Effector memory CD8-positive, alpha-beta T cell (primary cell): ENCODE measurements at regions not wholly inside any gene's neighbourhood (a gene's known extent, or its start where the extent isn't known, plus 50 kb on each side); places are given as distances from the start of the nearest gene placed in this dataset.

Experiments
- ATAC-seq: fragments of 150-1000 bp; cut with Tn5 transposase; replicated peaks from 2 replicates; pipeline ENCODE4 v1.10.0; 2021; ENCODE audit warnings: mild to moderate bottlenecking, moderate library complexity
- DNase-seq, 3 experiments: peaks; one replicate each; pipeline ENCODE4 v3.0.0; 2021
- H3K27ac Mint-ChIP-seq, 2 donors: one replicate each; pipeline ENCODE4 v1.8.0; 2022; ENCODE audit warnings: mild to moderate bottlenecking in 2 of 2, mixed read lengths in 2 of 2, moderate library complexity in 2 of 2
- H3K27me3 Mint-ChIP-seq, 2 donors: one replicate each; pipeline ENCODE4 v1.8.0; 2022; ENCODE audit warnings: mixed read lengths in 2 of 2
- H3K36me3 Mint-ChIP-seq: one replicate; pipeline ENCODE4 v1.8.0; 2022; ENCODE audit warnings: mild to moderate bottlenecking, moderate library complexity, mixed read lengths; ENCODE audit not compliant: insufficient read depth
- H3K4me1 Mint-ChIP-seq, 2 donors: one replicate each; pipeline ENCODE4 v1.8.0; 2022; ENCODE audit warnings: low read depth in 2 of 2, mixed read lengths in 2 of 2
- H3K4me3 Mint-ChIP-seq, 2 donors: one replicate each; pipeline ENCODE4 v1.8.0; 2022; ENCODE audit warnings: mild to moderate bottlenecking in 2 of 2, mixed read lengths in 2 of 2, moderate library complexity in 2 of 2
- H3K9me3 Mint-ChIP-seq, 2 donors: one replicate each; pipeline ENCODE4 v1.8.0; 2022; ENCODE audit warnings: mixed read lengths in 2 of 2

DNA sequence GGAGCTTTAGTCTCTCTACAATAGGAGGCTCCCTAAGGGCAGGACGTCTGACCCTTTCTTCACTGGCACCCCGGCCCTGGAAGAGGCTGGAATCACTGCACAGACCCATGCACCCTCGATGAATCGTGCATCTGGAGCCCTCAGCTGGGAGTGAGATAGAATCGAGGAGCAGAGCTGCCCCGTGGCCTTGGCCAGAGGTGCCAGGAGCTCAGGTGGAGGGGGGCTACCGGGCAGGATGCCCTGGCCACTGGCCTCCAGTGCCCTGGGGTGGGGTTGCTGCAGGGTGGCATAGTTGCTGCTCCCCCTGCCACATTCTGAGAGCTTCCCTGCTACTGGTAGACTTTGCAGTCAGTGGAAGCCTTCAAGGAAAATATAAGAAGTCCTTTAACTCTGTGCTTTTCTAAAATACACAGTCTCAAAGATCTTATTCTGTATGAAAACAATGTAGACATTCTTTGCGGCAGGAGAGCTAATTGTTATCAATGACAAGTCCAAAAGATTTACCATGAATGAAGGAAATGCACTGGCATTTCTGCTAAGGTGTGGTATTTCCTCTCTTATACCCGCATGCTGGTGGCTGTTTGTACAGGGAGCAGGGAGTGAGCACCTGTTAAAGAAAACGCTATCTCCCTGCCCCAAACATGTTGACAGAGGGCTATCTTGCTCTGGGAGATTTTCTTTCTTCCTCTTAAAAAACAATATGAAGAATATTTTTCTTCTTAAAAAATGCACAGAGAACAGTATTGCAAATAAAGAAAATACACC is 122.8 kb downstream of the C6orf118 start:
- H3K9me3 Mint-ChIP-seq = peaks cover 8 to 20% of the 10 kb centered on the region in 2 donors
- no peaks in the 10 kb centered on the region for H3K4me1 Mint-ChIP-seq
- no peak overlapping the region for H3K4me3 Mint-ChIP-seq
- DNase-seq (no peak), ATAC-seq (no peak)
- no peaks in the 10 kb centered on the region for H3K36me3 Mint-ChIP-seq
- H3K27me3 Mint-ChIP-seq = no peaks in the 10 kb centered on the region
- H3K27ac Mint-ChIP-seq = no peak overlapping the region

GRCh38 chr6:165186041-165186440 is 123.4 kb downstream of the C6orf118 start:
- Mint-ChIP-seq H3K9me3 (peaks cover 8 to 20% of the 10 kb centered on the region in 2 donors), H3K27ac (no peak overlapping the region), H3K4me3 (no peak overlapping the region), H3K4me1 (no peaks in the 10 kb centered on the region), H3K36me3 (no peaks in the 10 kb centered on the region), H3K27me3 (no peaks in the 10 kb centered on the region)
- ATAC-seq (no peak), DNase-seq (no peak)

GRCh38 chr6:165184192-165184979 is 125.0 kb downstream of the C6orf118 start:
- no peaks in the 10 kb centered on the region for H3K27me3 Mint-ChIP-seq
- H3K9me3 Mint-ChIP-seq = peaks cover 8 to 20% of the 10 kb centered on the region in 2 donors
- no peak for DNase-seq
- no peak for ATAC-seq
- no peaks in the 10 kb centered on the region for H3K4me1 Mint-ChIP-seq
- H3K36me3 Mint-ChIP-seq = no peaks in the 10 kb centered on the region
- no peak overlapping the region for H3K27ac Mint-ChIP-seq
- H3K4me3 Mint-ChIP-seq = no peak overlapping the region

GRCh38 chr6:165183496-165184140 is 125.8 kb downstream of the C6orf118 start:
- DNase-seq = no peak
- ATAC-seq = no peak
- Mint-ChIP-seq H3K27me3 (no peaks in the 10 kb centered on the region), H3K27ac (no peak overlapping the region), H3K9me3 (peaks cover 8 to 19% of the 10 kb centered on the region in 2 donors), H3K4me3 (no peak overlapping the region), H3K4me1 (no peaks in the 10 kb centered on the region), H3K36me3 (no peaks in the 10 kb centered on the region)

DNA sequence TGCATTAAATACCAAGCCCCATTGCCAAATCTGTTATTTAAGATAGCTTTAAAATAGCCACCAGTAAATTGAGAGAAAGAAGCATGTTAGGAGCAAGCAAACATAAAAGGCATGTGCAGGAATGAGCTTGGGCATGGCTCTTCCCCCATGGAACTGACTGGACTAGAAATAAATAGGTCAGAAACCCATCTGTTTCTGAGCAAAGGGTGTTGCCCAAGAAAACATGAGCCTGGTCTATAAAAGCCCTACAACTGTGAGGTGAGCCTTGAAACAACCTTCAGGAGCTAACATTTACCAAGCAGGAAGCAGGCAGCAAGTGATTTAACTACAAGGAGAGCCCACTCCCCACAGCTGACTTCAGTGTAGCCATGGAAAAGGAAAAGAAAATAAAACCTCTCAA is 126.3 kb downstream of the C6orf118 start:
- H3K27ac Mint-ChIP-seq = no peak overlapping the region
- DNase-seq (no peak), ATAC-seq (no peak)
- H3K36me3 Mint-ChIP-seq = no peaks in the 10 kb centered on the region
- no peak overlapping the region for H3K4me3 Mint-ChIP-seq
- no peaks in the 10 kb centered on the region for H3K4me1 Mint-ChIP-seq
- H3K27me3 Mint-ChIP-seq = no peaks in the 10 kb centered on the region
- peaks cover 8 to 14% of the 10 kb centered on the region in 2 donors for H3K9me3 Mint-ChIP-seq

GRCh38 chr6:165181951-165182414 is 127.4 kb downstream of the C6orf118 start:
- peaks cover 8 to 11% of the 10 kb centered on the region in 2 donors for H3K9me3 Mint-ChIP-seq
- H3K36me3 Mint-ChIP-seq = no peaks in the 10 kb centered on the region
- ATAC-seq (no peak), DNase-seq (no peak)
- H3K4me1 Mint-ChIP-seq = no peaks in the 10 kb centered on the region
- no peak overlapping the region for H3K27ac Mint-ChIP-seq
- no peaks in the 10 kb centered on the region for H3K27me3 Mint-ChIP-seq
- no peak overlapping the region for H3K4me3 Mint-ChIP-seq

DNA sequence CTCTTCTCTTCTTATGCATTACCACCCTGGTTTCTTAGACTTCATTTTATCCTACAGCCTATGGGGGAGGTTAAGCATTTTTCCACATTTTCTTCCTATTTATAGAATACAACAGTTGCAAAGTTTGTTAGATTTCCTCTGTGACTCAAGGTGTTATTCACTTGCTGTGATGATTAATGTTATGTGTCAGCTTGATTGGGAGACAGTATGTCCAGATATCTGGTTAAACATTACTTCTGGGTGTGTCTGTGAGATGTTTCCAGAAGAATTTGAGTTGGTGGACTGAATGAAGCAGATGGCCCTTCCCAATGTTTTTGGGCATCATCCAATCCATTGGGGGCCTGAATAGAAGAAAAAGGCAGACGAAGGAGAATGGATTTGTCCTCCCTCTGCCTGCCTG is 131.3 kb downstream of the C6orf118 start:
- ATAC-seq = no peak
- no peaks in the 10 kb centered on the region for H3K27me3 Mint-ChIP-seq
- no peak overlapping the region for H3K27ac Mint-ChIP-seq
- DNase-seq = no peak
- H3K4me3 Mint-ChIP-seq = no peak overlapping the region
- H3K36me3 Mint-ChIP-seq = no peaks in the 10 kb centered on the region
- no peaks in the 10 kb centered on the region for H3K4me1 Mint-ChIP-seq
- peaks cover 4 to 7% of the 10 kb centered on the region in 2 donors for H3K9me3 Mint-ChIP-seq

DNA sequence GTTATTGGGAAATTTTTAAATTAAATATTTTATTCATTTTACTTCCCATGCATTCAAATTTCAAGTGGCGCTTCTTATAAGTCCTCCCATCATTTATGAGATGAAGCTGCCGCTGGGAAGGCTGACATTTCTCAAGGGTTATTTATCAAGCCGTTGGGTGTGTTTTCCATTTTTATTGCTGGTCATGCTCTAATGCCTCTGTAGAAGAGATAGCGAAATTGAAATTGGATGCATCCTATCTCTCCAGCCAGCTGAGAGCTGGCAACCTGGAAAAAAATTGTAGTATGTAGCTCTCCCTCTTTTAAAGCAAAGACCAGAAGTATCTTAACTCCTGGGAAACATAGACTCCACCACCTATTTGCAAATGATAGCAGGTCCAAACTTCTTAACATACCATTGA is 135.9 kb downstream of the C6orf118 start:
- Mint-ChIP-seq H3K27me3 (no peaks in the 10 kb centered on the region), H3K36me3 (no peaks in the 10 kb centered on the region), H3K4me3 (no peak overlapping the region), H3K4me1 (no peaks in the 10 kb centered on the region), H3K27ac (no peak overlapping the region), H3K9me3 (peaks cover 8 to 14% of the 10 kb centered on the region in 2 donors)
- DNase-seq = no peak
- ATAC-seq = no peak

GRCh38 chr6:165167861-165168260 is 141.5 kb downstream of the C6orf118 start:
- DNase-seq (no peak), ATAC-seq (no peak)
- H3K4me3 Mint-ChIP-seq = no peak overlapping the region
- no peaks in the 10 kb centered on the region for H3K27me3 Mint-ChIP-seq
- H3K4me1 Mint-ChIP-seq = no peaks in the 10 kb centered on the region
- peaks cover 5 to 15% of the 10 kb centered on the region in 2 donors for H3K9me3 Mint-ChIP-seq
- no peak overlapping the region for H3K27ac Mint-ChIP-seq
- H3K36me3 Mint-ChIP-seq = no peaks in the 10 kb centered on the region

GRCh38 chr6:165167311-165167710 is 142.1 kb downstream of the C6orf118 start:
- Mint-ChIP-seq H3K36me3 (no peaks in the 10 kb centered on the region), H3K4me1 (no peaks in the 10 kb centered on the region), H3K27ac (no peak overlapping the region), H3K27me3 (no peaks in the 10 kb centered on the region), H3K9me3 (peaks cover 5 to 15% of the 10 kb centered on the region in 2 donors), H3K4me3 (no peak overlapping the region)
- ATAC-seq (no peak), DNase-seq (no peak)

GRCh38 chr6:165163519-165163918 is 145.9 kb downstream of the C6orf118 start:
- H3K4me3 Mint-ChIP-seq = no peak overlapping the region

GRCh38 chr6:165159460-165159859 is 149.9 kb downstream of the C6orf118 start:
- H3K4me3 Mint-ChIP-seq = no peak overlapping the region
- ATAC-seq (no peak), DNase-seq (no peak)
- H3K4me1 Mint-ChIP-seq = no peaks in the 10 kb centered on the region
- H3K36me3 Mint-ChIP-seq = no peaks in the 10 kb centered on the region
- H3K27ac Mint-ChIP-seq = no peak overlapping the region
- H3K27me3 Mint-ChIP-seq = no peaks in the 10 kb centered on the region
- H3K9me3 Mint-ChIP-seq = peaks cover 0 to 7% of the 10 kb centered on the region in 2 donors

More at GRCh38 chr6:165163519-165163918, 145.9 kb downstream of the C6orf118 start:
- Mint-ChIP-seq H3K27me3 (no peaks in the 10 kb centered on the region), H3K4me1 (no peaks in the 10 kb centered on the region), H3K27ac (no peak overlapping the region), H3K36me3 (no peaks in the 10 kb centered on the region), H3K9me3 (peaks cover 0 to 7% of the 10 kb centered on the region in 2 donors)
- no peak for DNase-seq
- ATAC-seq = no peak

DNA sequence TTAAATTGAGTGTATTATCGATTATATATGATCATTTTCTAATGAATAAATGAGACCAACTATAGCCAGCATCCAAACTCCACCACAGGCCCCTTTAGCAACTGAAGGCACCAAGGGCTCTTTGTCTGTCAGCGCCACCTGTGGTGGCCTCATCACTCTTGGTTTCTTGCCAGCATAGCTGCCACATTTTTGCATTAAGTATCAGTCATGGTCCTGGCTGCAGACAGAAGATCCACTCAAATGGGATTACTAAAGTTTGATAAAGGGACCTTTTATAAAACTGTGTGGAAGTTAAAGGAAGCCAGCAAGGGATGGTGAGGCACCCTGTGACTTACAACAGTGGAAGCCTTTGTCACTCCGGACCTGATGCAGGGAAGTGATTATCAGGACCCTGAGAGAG is 162.9 kb downstream of the C6orf118 start:
- Mint-ChIP-seq H3K4me3 (no peak overlapping the region), H3K27me3 (no peaks in the 10 kb centered on the region), H3K36me3 (no peaks in the 10 kb centered on the region), H3K9me3 (peaks cover 0 to 3% of the 10 kb centered on the region in 2 donors), H3K27ac (no peak overlapping the region), H3K4me1 (no peaks in the 10 kb centered on the region)
- DNase-seq (no peak), ATAC-seq (no peak)
